ENCODE measurements at regions not wholly inside any gene's neighbourhood (a gene's known extent, or its start where the extent isn't known, plus 50 kb on each side); places are given as distances from the start of the nearest gene placed in this dataset.

DNA sequence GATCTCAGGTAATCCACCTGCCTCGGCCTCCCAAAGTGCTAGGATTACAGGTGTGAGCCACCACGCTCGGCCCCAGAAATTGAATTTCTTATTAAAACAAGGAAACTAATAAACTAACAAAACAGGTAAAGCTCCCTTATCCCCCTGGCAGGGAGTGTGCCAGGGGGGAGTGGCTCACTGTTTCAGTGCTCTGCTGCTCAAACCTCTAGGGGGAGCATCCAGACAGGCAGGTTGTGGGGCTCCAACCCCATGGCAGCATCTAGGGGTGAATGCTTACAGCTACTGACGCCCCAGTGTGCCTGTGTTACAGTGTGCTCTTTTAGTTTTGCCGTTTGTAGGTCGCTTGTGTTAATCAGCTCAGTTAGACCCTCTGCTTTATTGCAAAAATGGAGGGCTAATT lies 605.0 kb downstream of the GABRG1 start:
- no peaks in the 10 kb centered on the region for H3K79me1 ChIP-seq (ENCODE audit: low read depth in 1 of 2, low read length in 2 of 2)
- no peak overlapping the region for H2AK9ac ChIP-seq (replicated peaks; ENCODE audit: low read depth, low read length, poor library complexity)
- H3K9me3 ChIP-seq (ENCODE audit: control insufficient read depth, insufficient read depth, low read length): peaks cover 3% of the 10 kb centered on the region; the same call in 1 of the 2 replicates
- H4K91ac ChIP-seq (ENCODE audit: insufficient read depth, low read depth, low read length): no peak overlapping the region
- 90% methylated on average over 2 of the region's 6 CpGs; no CpG with 5 or more reads in 1 of the 2 experiments for WGBS, 2 experiments (ENCODE audit: extremely low coverage in 2 of 2, insufficient read length in 1 of 2)
- ATAC-seq (ENCODE audit: low read depth) (no peak), DNase-seq (no peak)
- dilution Hi-C loops (cut with HindIII; ENCODE audit: low sequenced_read_pairs, unreplicated experiment) (no loop called here), in situ Hi-C loops (cut with MboI; ENCODE audit: low sequenced_read_pairs) (no loop called here), intact Hi-C loops (cut with micrococcal nuclease) (no loop called here)
- no peak overlapping the region for H3K56ac ChIP-seq (ENCODE audit: extremely low read depth, insufficient read depth, low read length)
- no peaks in the 10 kb centered on the region for H3K4me1 ChIP-seq (ENCODE audit: control insufficient read depth, insufficient read depth, low read length)
- TF ChIP-seq, protein P1, sequence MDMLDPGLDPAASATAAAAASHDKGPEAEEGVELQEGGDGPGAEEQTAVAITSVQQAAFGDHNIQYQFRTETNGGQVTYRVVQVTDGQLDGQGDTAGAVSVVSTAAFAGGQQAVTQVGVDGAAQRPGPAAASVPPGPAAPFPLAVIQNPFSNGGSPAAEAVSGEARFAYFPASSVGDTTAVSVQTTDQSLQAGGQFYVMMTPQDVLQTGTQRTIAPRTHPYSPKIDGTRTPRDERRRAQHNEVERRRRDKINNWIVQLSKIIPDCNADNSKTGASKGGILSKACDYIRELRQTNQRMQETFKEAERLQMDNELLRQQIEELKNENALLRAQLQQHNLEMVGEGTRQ (IDR thresholded peaks at IDR 0.05; ENCODE audit: low read depth, low read length): no peak
- TF ChIP-seq, protein P2, sequence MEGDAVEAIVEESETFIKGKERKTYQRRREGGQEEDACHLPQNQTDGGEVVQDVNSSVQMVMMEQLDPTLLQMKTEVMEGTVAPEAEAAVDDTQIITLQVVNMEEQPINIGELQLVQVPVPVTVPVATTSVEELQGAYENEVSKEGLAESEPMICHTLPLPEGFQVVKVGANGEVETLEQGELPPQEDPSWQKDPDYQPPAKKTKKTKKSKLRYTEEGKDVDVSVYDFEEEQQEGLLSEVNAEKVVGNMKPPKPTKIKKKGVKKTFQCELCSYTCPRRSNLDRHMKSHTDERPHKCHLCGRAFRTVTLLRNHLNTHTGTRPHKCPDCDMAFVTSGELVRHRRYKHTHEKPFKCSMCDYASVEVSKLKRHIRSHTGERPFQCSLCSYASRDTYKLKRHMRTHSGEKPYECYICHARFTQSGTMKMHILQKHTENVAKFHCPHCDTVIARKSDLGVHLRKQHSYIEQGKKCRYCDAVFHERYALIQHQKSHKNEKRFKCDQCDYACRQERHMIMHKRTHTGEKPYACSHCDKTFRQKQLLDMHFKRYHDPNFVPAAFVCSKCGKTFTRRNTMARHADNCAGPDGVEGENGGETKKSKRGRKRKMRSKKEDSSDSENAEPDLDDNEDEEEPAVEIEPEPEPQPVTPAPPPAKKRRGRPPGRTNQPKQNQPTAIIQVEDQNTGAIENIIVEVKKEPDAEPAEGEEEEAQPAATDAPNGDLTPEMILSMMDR (conservative IDR thresholded peaks at IDR 0.05; ENCODE audit: low read depth, low read length): no peak
- TF ChIP-seq CEBPB (IDR thresholded peaks at IDR 0.05; ENCODE audit: low read depth, low read length) (no peak), SMC3 (IDR thresholded peaks at IDR 0.05; ENCODE audit: low read depth, low read length) (no peak), RAD21 (IDR thresholded peaks at IDR 0.05; ENCODE audit: low read length) (no peak)
- H3K23ac ChIP-seq (ENCODE audit: low read depth, low read length): no peak overlapping the region
- no peak overlapping the region for H2AFZ ChIP-seq (replicated peaks; ENCODE audit: low read length, poor library complexity)
- no peak overlapping the region for H2BK15ac ChIP-seq (ENCODE audit: low read depth, low read length)
- no peak overlapping the region for H2AK5ac ChIP-seq (ENCODE audit: low read depth, low read length)
- H2BK120ac ChIP-seq (ENCODE audit: low read depth, low read length): no peak overlapping the region
- H4K20me1 ChIP-seq (ENCODE audit: insufficient read depth, low read length): no peaks in the 10 kb centered on the region
- H2BK20ac ChIP-seq (ENCODE audit: low read depth, low read length): no peak overlapping the region
- H2BK5ac ChIP-seq (ENCODE audit: low read depth, low read length, poor library complexity, severe bottlenecking): no peak overlapping the region
- POLR2A ChIA-PET (ENCODE audit: unreplicated experiment): no interaction called here
- H3K14ac ChIP-seq (replicated peaks; ENCODE audit: low read depth, low read length): no peak overlapping the region
- H3K4ac ChIP-seq (ENCODE audit: low read depth, low read length): no peak overlapping the region
- H4K8ac ChIP-seq (ENCODE audit: low read depth in 2 of 2, low read length in 2 of 2): no peak overlapping the region
- CTCF ChIA-PET: no interaction called here
- BruUV-seq (replicated peaks): no TSS peak
- H3K4me3 ChIP-seq (ENCODE audit: insufficient read depth, low read depth, low read length): no peak overlapping the region
- H3K18ac ChIP-seq (ENCODE audit: low read depth, low read length): no peak overlapping the region
- H3K27ac ChIP-seq (ENCODE audit: insufficient read depth, low read length): no peak overlapping the region
- no peak overlapping the region for H4K5ac ChIP-seq (ENCODE audit: low read depth, low read length)
- H3K4me2 ChIP-seq (ENCODE audit: low read depth, low read length): no peak overlapping the region
- no peak overlapping the region for H3K9ac ChIP-seq (ENCODE audit: low read depth, low read length)
- H3K9me1 ChIP-seq (ENCODE audit: insufficient read depth, low read length): no peaks in the 10 kb centered on the region
- H3K27me3 ChIP-seq (ENCODE audit: control insufficient read depth, insufficient read depth, low read length): no peaks in the 10 kb centered on the region
- no peaks in the 10 kb centered on the region for H3K36me3 ChIP-seq (ENCODE audit: control insufficient read depth, insufficient read depth, low read length)

All from IMR-90 (cell line).